ENCODE measurements at regions not wholly inside any gene's neighbourhood (a gene's known extent, or its start where the extent isn't known, plus 50 kb on each side); places are given as distances from the start of the nearest gene placed in this dataset.
"Not testable (repeated sequence)": the region's sequence is repeated elsewhere in the genome, so short reads cannot be mapped to it uniquely, and the experiment has no call there.

DNA sequence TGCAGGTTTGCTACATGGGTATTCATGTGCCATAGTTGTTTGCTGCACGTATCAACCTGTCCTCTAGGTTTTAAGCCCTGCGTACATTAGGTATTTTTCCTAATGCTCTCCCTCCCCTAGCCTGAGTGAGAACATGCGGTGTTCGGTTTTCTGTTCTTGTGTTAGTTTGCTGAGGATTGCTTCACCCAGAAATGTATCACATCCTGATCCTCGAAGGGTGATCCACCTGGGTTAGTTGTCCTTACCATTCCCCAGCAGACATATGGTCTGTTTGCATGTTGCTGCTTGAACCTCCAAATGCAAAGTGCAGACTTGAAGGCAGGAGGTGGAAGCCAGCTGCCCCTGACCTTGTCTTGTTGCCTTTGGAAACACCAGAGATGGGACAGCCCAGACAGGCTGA, 161.5 kb upstream of the WDR1 start:
- no peak for DNase-seq (ENCODE audit: low read depth in 3 of 3)

DNA sequence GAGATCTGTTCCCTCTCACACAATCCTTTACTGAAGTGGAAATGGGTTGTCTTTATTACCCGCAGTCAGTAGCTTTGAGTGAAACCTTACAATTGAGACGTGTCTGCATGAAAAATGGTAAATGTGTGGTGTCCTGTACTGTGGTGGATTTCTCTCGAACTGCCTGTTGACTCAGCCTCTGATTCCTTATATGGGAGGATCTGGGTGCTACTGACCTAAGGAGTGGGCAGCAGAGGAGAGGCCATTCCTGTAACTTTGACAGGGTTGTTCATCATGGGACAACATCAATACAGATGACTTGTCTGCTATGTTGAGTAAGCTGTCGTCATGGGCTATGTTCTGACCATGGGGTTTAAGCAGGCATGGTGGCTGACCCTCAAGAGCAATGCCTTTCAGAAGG, 159.6 kb upstream of the WDR1 start:
- no peak for DNase-seq (ENCODE audit: low read depth in 3 of 3)

DNA sequence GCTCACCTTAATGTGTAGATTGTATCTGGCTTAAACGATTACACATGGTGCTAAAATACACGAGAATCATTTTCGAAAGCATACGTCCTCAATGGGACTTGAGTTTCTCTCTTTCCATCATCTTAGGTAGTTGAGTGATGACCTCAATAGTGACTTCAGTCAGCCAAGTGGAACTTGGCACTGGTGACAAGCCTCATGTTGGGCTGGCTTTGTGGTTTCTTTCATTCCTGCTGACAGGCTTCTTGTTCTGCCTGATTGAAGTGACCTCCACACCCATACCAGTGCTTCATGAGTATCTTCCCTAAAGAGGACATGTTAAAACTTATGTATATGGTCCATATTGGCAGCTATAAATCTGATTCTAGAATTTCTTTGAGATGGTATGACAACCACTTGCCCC, 159.1 kb upstream of the WDR1 start:
- DNase-seq (ENCODE audit: low read depth in 3 of 3) = no peak

DNA sequence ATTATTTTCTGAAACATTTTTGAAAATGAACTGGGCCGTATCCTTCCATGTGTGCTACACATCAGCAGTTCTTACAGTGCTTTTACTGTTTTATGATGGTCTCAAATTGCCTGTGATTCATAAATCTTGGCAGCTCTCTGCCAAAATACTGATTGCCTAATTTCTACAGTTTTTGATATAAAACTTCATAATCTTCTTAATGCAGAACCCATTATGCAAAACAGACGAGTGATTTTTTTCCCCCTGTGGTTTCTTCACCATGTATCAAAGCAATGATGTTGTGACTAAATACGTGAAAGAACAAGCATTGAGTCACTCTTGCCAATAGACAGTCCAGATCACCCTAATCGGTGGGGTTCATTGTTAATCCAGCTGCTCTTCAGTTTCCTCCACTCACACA, 156.4 kb upstream of the WDR1 start:
- DNase-seq (ENCODE audit: low read depth in 3 of 3) = no peak

DNA sequence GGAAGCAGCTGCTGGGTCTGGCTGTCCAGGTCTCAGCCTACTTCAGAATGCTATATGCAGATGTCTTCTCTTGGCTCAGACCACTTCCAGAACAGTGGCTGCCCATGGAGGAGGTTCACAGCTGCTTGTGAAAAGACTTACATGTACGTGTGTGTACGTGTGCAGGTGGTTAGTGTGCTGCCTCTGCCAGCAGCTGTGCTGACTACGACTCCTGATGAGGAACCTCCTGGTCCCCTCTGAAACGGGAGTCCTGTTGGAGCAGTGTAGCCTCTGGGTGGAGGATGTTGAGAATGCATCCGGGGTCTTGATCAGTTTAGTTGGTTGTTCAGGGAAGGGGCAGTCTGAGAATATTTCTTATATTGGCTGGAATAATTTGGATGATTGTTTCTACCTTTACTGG, 155.9 kb upstream of the WDR1 start:
- DNase-seq (ENCODE audit: low read depth in 3 of 3) = no peak

DNA sequence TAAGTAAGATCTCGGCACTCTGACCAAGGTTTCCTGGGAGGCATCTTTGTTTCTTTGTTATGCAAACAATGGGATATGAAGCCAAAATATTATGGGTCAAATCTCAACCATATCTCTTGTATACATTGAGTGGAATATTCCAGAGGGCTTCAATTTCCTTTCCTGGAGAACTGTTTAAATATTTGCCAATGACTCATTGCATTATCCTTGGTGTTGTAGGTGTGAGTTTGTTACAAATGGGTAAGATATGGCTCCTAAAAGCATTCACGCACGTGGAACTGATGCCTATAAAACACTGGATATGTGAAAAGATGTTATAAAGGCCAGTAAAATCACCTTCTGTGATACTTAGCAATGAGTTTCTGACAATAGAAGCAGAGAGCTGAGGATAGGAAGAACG, 150.5 kb upstream of the WDR1 start:
- DNase-seq (ENCODE audit: low read depth in 3 of 3) = no peak

DNA sequence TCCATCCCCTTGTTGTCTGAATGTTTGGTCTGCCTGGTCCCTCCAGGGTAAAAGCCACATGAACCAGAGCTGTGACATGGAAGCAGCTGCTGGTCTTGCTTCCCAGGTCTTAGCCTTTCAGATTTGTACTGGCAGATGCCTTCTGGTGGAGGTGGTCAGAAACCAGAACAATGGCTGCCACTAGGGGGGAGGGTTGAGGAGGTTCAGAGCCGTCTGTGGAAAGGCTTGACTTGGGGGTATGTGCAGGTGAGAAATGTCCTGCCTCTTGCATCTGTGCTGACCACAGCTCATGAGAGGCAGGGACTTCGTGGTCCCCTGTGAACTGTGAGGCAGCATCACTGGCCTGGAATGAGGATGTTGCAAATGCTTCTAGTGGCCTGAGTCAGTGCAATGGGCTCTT, 144.2 kb upstream of the WDR1 start:
- DNase-seq (ENCODE audit: low read depth in 3 of 3) = no peak

DNA sequence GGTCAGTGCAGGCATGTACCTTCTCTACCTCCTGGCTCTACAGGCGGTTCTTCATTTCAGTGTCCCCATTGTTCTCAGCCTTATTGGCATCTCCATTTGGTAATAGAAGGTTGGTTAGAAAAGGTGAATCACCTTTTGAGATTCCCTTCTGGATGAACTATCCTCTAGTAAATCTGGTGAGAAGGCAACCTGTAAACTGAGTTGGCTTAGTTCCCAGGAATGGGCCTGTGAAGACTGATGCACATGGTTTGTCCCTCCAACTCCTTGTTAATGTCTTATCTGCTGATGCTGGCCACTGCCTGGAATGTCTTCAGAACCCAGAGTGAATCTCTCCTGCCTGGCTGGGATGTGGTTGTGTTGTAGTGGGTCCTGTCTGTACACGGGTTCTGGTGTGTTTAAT, 143.4 kb upstream of the WDR1 start:
- DNase-seq (ENCODE audit: low read depth in 3 of 3) = no peak

DNA sequence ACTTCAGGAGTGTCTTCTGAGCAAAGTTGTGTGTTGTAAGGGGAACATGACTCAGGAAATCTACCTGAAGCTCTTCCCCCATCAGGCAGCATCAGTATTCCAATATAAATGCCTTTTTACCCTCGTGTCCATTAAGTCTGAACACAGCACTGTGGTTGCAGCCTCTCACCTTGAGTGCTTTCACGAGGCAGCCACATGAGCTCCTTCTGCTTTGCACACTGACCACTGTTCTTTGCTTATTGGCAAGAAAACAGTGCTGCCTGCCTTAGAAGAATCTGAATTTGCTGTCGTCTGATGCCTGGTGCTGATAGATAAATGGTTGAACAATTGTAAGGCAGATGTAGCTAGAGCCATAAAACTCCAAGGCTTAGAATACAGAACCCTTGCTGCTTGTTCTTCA, 139.6 kb upstream of the WDR1 start:
- no peak for DNase-seq (ENCODE audit: low read depth in 3 of 3)

DNA sequence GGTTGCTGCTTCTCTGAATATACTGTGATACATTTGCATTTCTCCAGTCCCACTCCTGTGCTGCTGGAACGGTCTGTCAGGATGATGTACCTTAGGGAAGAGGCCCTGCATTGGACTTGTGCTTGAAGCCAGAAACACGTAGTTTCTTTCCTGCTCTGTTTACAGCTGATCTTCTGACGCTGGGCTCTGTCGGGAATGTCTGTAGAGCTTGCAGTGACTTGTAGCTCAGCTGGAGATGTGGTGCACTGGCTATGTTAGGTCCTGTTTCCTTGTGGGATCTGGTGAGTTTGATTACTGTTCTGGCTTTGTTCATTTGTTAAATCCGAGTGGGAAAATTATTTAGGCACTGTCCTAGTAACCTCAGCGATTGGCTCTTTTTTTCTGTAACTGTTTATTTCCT, 137.2 kb upstream of the WDR1 start:
- no peak for DNase-seq (ENCODE audit: low read depth in 3 of 3)

DNA sequence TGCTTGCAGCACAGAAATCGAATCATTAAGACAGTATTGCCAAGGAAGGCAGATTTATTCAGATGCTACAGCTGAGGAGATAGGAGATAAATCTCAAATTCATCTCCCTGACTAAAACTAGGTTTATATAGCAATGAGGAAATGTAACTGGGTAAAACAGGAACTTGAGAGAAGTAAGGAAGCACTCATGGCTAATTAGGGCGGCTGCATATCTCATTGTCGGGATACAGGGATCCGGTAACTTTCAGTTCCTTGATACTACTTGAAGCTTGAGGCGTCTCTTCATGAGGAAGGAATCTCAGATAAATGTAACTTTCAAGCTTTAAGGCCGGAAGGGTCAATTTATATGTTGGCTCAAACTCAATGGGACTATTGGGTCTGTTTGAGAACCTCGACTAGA, 129.2 kb upstream of the WDR1 start:
- DNase-seq (ENCODE audit: low read depth in 3 of 3) = no peak

DNA sequence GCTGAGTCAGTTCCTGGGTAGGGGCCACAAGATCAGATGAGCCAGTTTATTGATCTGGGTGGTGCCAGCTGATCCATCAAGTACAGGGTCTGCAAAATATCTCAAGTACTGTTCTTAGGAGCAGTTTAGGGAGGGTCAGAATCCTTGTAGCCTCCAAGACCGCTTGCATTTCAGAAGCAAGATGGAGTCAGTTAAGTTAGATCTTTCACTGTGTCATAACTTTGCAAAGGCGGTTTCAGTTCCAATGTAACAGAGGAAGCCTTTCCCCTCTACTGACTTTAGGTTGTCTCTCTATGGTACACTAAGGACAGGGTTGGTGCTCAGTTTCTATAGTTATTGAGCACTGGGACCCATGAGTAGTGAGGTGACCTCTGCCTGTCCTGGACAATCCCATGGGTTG, 127.3 kb upstream of the WDR1 start:
- no peak for DNase-seq (ENCODE audit: low read depth in 3 of 3)

DNA sequence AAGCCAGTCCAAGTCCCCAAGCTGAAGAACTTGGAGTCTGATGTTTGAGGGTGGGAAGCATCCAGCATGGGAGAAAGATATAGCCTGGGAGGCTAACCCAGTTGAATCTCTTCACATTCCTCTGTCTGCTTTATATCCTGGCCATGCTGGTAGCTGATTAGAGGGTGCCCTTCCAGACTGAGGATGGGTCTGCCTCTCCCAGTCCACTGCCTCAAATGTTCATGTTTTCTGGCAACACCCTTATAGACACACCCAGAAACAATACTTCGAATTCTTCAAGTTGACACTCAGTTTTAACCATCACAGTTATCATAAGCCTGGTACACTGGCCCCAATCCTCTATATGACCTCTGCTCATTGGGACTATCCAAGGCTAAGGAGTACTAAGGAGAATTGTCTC, 124.1 kb upstream of the WDR1 start:
- DNase-seq (ENCODE audit: low read depth in 3 of 3) = no peak

DNA sequence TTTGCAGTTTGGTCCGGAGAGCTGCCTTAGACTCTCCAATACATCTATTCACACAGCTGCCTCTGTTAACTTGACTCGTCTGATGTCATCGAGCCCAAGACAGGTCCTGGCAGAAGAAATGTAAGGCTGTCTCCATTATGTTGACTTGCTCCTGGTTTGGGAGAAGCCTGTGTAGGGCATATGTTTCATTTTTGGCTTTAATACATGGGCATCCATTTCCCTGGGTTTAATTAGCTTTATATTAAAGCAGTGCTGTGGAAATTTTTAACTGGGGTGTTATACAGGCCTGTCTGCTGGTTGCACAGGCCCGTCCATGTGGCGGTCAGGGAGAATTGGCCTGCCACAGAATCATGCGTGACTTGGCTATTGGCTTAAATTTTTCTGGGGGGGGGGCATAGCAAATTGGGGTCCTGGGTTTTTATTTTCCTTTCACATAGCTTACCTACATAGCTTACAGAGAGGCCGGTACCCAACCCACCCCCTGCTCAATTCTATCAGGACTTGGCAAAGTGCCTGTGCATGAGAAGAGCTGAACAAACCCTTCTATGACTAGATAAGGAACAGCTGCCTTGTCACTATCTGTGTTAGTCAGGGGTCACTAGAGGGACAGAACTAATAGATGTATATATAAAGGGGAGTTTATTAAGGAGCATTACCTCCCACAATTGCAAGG, 123.5 kb upstream of the WDR1 start:
- DNase-seq (ENCODE audit: low read depth in 3 of 3) = no peak

DNA sequence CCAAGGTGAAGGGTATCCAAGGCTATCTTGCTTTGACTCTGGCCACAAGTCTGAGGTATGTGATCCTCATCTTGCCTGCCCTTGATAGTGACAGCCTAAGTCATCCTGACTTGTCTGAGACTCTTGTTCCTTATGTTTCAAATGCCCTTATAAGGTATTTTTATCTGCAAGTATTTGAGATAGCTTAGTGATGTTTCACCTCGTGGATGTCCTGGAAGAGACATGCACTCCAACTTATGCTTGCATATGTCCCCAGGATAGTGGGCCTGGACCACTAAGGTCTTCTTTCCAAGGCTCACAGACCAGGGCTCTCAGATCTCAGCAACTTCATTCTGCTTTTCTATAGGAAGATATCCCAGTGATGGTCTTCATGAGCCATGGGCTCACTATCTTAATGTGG, 120.5 kb upstream of the WDR1 start:
- DNase-seq (ENCODE audit: low read depth in 3 of 3) = no peak

DNA sequence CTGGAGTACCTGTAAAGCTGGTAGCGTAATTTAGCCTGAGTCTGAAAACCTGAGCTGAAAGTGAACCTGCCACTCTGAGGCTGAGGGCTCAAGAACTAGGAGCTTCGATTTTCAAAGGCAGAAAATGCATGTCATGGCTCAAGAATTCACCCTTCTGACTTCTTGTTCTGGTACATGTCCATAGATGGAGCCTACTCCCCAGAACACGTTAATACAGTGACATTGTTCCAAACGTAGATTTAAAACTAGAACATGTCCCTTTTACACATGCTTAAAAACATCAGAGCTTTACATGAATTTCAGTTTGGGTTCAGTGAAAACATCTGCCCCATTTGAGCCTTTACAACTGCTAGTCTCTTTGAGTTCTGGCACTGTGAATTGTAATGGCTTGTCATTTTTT, 115.5 kb upstream of the WDR1 start:
- DNase-seq (ENCODE audit: low read depth in 3 of 3) = no peak

DNA sequence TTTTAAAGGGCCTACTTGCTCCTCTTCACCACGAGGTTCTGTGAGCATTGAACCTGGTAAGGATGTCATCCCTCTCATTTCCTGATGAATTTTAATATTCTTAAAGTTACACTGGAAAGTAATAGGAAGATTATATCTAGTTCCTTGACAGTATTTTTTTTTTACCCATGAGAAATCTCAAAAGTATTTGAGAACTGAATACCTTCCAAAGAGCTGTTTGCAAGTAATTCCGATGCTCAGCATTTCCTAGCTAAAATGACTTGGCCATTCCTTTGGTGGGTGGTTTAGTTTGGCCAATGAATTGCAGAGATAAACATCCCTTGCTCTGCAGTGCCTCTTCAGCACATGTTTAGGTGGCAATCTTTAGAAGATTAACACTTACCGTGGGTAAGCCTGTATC, 110.2 kb upstream of the WDR1 start:
- no peak for DNase-seq (ENCODE audit: low read depth in 3 of 3)

DNA sequence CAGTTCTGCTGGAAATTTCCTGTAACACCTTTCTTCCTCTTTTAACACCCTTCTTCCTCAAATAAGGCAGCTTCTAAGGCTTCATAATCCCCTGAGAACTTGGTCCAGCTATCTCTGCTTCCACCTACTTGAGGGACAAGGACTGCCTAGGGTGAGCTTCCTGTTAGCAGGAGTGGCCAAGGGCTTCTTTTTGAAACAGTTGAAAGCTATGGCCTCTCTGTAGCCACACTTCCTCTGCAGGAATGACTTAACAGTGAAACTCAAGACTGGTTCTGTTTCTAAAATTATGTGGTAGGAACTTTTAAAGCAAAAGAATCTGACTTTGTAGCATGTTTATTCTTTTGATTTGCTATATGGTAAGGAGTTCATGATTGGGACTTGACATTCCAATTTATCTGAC, 108.5 kb upstream of the WDR1 start:
- DNase-seq (ENCODE audit: low read depth in 3 of 3) = no peak

DNA sequence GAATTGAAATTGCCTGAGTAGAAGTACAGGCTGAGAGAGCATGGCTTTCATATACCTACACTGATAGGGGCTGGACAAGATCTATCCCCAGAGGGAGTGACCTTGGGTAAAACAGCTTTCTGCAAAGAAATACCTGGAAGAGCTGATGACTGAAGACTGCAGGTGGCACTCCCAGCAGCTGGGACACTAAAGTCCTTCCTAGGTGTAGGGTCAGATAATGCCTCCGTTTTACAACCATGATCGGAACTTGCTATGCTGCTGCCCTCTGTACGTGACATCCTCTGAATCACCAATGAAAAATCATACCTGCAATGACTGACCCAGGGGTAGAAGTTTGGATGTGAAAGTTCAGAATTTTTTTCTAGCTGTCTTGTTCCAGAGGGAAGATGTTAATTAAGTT, 107.2 kb upstream of the WDR1 start:
- no peak for DNase-seq (ENCODE audit: low read depth in 3 of 3)

DNA sequence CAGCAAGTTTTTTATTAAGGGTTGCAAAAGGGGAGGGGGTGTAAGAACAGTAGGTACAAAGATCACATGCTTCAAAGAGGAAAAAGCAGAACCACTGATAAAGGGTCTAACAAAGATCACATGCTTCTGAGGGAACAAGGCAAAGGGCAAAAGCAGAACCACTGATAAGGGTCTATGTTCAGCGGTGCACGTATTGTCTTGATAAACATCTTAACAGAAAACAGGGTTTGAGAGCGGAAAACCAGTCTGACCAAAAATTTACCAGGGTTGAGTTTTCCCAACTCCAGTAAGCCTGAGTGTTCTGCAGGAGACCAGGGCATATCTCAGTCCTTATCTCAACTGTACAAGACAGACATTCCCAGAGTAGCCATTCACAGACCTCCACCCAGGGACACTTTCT, 96.9 kb upstream of the WDR1 start:
- DNase-seq (ENCODE audit: low read depth in 3 of 3) = not testable (repeated sequence)

DNA sequence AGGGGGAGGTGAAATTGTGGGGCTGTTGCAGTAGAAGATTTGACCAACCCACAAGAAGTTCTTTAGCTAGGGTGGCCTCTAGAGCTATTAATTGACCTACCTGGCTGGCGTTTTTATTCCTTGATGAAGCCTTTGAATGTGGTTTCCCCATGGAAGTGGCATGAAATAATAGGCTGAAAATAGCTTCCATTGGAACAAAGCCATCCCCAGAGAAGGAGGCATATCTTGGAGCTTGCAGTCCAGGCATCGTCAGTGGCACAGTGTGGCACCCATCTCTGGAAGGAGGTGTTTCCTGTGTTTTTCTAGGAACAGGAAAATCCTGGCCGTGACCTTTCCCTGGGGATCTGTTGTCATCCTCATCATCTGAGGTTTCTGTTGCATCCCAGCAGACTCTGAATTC, 96.3 kb upstream of the WDR1 start:
- DNase-seq (ENCODE audit: low read depth in 3 of 3) = no peak

DNA sequence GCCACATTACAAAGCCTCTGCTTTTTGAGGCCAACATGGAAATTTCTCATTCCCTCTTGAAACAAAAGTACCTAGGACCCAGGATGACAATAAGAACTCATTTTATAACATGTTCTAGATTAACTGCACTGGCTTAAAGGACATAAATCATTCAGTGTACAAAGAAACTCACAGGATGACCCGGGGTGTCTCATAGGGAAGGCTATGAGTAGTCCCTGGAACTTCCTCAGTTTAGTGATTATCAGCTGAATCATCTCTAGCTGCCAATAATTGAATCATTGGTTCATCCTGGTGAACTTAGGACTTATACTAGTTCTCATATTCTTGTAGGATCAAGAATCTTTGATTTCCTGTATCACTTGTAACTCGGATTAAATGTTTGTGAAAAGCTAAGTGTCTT, 95.8 kb upstream of the WDR1 start:
- DNase-seq (ENCODE audit: low read depth in 3 of 3) = no peak

DNA sequence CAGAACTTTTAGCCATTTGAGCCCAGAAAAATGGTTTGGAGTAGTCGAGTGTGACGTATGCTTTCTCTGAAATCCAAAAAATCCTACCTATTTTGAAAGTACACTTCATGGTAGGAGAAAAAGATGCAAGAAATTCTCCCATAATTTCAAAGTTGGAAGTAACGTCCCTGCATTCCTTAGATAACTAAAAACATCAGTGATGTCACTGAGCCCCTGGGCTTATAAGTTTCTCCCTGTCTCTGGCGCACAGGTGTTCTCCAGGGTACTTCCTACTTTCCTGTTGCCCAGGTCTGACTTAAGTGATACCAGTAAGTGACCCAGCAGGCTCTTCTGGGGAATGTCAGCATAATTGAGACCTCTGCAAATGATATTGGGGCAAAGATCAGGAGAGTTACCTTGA, 90.5 kb upstream of the WDR1 start:
- no peak for DNase-seq (ENCODE audit: low read depth in 3 of 3)

DNA sequence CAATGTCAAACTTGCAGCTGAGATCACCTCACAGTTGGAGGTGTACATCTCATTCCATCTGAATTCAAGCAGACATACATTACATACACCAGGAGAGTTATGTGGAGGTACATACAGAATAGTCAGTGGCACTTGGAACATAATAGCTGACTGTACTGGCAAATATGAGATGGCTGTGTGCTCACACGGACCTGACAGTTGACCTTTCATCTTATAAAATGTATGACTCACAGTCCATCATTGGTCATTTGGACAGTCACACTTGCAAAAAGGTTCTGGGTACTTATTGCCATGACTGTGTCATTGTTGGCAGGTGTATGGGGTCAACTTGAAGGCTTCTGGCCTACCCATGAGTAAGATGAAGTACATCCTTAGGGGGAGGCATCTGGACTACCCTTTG, 88.6 kb upstream of the WDR1 start:
- no peak for DNase-seq (ENCODE audit: low read depth in 3 of 3)
